ENCODE measurements at regions not wholly inside any gene's neighbourhood (a gene's known extent, or its start where the extent isn't known, plus 50 kb on each side); places are given as distances from the start of the nearest gene placed in this dataset.

DNA sequence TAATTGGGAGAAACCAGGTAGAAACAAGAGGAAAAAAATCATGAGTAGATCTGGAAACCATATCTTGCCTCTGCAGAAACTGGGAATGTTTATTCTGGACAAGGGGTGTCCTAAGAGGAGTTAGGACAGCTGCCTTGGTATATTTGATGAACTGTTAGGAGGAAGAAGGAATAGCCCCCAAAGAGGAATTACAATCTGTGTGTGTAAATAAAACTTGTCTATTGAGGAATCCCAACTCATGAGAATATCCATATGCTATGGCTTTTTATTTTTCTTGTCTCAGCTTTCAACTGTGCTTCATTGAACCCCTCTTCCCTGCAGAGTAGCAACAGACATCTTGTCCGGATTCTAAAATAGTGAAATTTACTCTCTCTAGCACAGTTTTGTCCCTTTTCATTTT, 423.5 kb upstream of the SLC14A2 start:
- Histone ChIP-seq H3K27me3 (replicated peaks; ENCODE audit: control insufficient read depth, insufficient read depth, low read length) (no peaks in the 10 kb centered on the region), H3K4me3 (ENCODE audit: low read depth, low read length) (no peak overlapping the region), H3K4me1 (no peaks in the 10 kb centered on the region), H3K9me3 (no peaks in the 10 kb centered on the region), H3K36me3 (ENCODE audit: control insufficient read depth, insufficient read depth, low read length) (no peaks in the 10 kb centered on the region)
- Mint-ChIP-seq H3K27ac (ENCODE audit: unreplicated experiment) (no peak overlapping the region), H3K9me3 (ENCODE audit: unreplicated experiment) (no peaks in the 10 kb centered on the region), H3K4me3 (ENCODE audit: unreplicated experiment) (no peak overlapping the region), H3K27me3 (ENCODE audit: insufficient read depth, unreplicated experiment) (no peaks in the 10 kb centered on the region), H3K36me3 (ENCODE audit: insufficient read depth, unreplicated experiment) (no peaks in the 10 kb centered on the region), H3K4me1 (ENCODE audit: low read depth, unreplicated experiment) (no peaks in the 10 kb centered on the region)
- no peak for TF ChIP-seq CTCF (IDR thresholded peaks at IDR 0.05; ENCODE audit: insufficient read depth in 1 of 2, low read depth in 1 of 2, low read length in 1 of 2, severe bottlenecking in 1 of 2, unreplicated experiment in 1 of 2)
- POLR2A ChIA-PET, result no interaction called here
- BruUV-seq (replicated peaks), result no TSS peak
- no peak for DNase-seq
- intact Hi-C loops (cut with micrococcal nuclease; ENCODE audit: unreplicated experiment), result no loop called here
- CTCF ChIA-PET, result no interaction called here

DNA sequence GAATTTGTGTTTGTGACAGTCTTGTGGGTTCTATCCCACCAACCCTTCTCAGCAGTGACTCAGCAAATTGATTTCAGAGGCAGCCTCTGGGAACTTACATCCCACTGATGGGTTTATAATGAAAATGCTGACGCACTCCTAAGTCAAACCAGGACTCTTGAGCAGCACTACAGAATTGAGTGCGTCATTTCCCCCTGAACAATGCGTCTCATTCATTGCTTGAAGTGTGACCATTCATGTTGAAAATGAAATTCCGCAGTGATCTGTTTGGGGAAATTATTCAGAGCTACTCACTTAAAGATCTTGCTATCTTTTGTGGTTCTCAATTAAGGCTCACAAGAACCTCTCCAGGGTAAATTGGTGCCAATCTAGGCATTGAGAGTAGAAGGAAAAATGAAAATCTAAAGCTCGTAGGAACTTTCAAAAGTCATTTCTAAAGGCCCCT, 417.7 kb upstream of the SLC14A2 start:
- no peak overlapping the region for H3K4me3 ChIP-seq (ENCODE audit: low read depth, low read length)
- no peaks in the 10 kb centered on the region for H3K4me1 Mint-ChIP-seq (ENCODE audit: low read depth, unreplicated experiment)
- no peaks in the 10 kb centered on the region for H3K9me3 Mint-ChIP-seq (ENCODE audit: unreplicated experiment)
- H3K27me3 Mint-ChIP-seq (ENCODE audit: insufficient read depth, unreplicated experiment), result no peaks in the 10 kb centered on the region
- H3K36me3 ChIP-seq (ENCODE audit: control insufficient read depth, insufficient read depth, low read length), result no peaks in the 10 kb centered on the region
- no peak overlapping the region for H3K27ac Mint-ChIP-seq (ENCODE audit: unreplicated experiment)
- H3K9me3 ChIP-seq, result no peaks in the 10 kb centered on the region
- ChIA-PET CTCF (no interaction called here), POLR2A (no interaction called here)
- H3K36me3 Mint-ChIP-seq (ENCODE audit: insufficient read depth, unreplicated experiment), result no peaks in the 10 kb centered on the region
- no peak for TF ChIP-seq CTCF (IDR thresholded peaks at IDR 0.05; ENCODE audit: insufficient read depth in 1 of 2, low read depth in 1 of 2, low read length in 1 of 2, severe bottlenecking in 1 of 2, unreplicated experiment in 1 of 2)
- intact Hi-C loops (cut with micrococcal nuclease; ENCODE audit: unreplicated experiment), result no loop called here
- no peaks in the 10 kb centered on the region for H3K27me3 ChIP-seq (replicated peaks; ENCODE audit: control insufficient read depth, insufficient read depth, low read length)
- H3K4me1 ChIP-seq, result no peaks in the 10 kb centered on the region
- BruUV-seq (replicated peaks), result no TSS peak
- no peak overlapping the region for H3K4me3 Mint-ChIP-seq (ENCODE audit: unreplicated experiment)
- no peak for DNase-seq

- Mint-ChIP-seq H3K27me3 (ENCODE audit: insufficient read depth, unreplicated experiment) (no peaks in the 10 kb centered on the region), H3K27ac (ENCODE audit: unreplicated experiment) (no peak overlapping the region), H3K4me1 (ENCODE audit: low read depth, unreplicated experiment) (no peaks in the 10 kb centered on the region), H3K9me3 (ENCODE audit: unreplicated experiment) (no peaks in the 10 kb centered on the region), H3K4me3 (ENCODE audit: unreplicated experiment) (no peak overlapping the region), H3K36me3 (ENCODE audit: insufficient read depth, unreplicated experiment) (no peaks in the 10 kb centered on the region)
- ChIA-PET CTCF (no interaction called here), POLR2A (no interaction called here)
- DNase-seq, result no peak
- TF ChIP-seq CTCF (IDR thresholded peaks at IDR 0.05; ENCODE audit: insufficient read depth in 1 of 2, low read depth in 1 of 2, low read length in 1 of 2, severe bottlenecking in 1 of 2, unreplicated experiment in 1 of 2), result no peak
- intact Hi-C loops (cut with micrococcal nuclease; ENCODE audit: unreplicated experiment), result no loop called here
- H3K4me3 ChIP-seq (ENCODE audit: low read depth, low read length), result no peak overlapping the region
- BruUV-seq (replicated peaks), result no TSS peak
- no peaks in the 10 kb centered on the region for H3K4me1 ChIP-seq
- H3K27me3 ChIP-seq (replicated peaks; ENCODE audit: control insufficient read depth, insufficient read depth, low read length), result no peaks in the 10 kb centered on the region
- no peaks in the 10 kb centered on the region for H3K9me3 ChIP-seq
- no peaks in the 10 kb centered on the region for H3K36me3 ChIP-seq (ENCODE audit: control insufficient read depth, insufficient read depth, low read length)
Measured at GRCh38 chr18:45198526-45198925, 416.8 kb upstream of the SLC14A2 start.

Measured in Caco-2 (cell line).